Aorta (tissue), 5 donors: ENCODE measurements at regions not wholly inside any gene's neighbourhood (a gene's known extent, or its start where the extent isn't known, plus 50 kb on each side); places are given as distances from the start of the nearest gene placed in this dataset.

Experiments used
- ATAC-seq: fragments of 200-7000 bp; cut with Tn5 transposase; one replicate; pipeline ENCODE4 v1.9.1; 2022; ENCODE audit warnings: moderate library complexity; ENCODE audit not compliant: low FRiP score
- DNase-seq, 2 donors: peaks; one replicate each; pipeline ENCODE4 v3.0.0-alpha.2; 2020
- H3K27ac ChIP-seq, 2 donors: one replicate each; pipeline ENCODE4 v1.5.1; 2013; ENCODE audit warnings: low read length in 2 of 2, mild to moderate bottlenecking in 2 of 2, moderate library complexity in 2 of 2, control low read depth in 1 of 2, inconsistent platforms in 1 of 2, low read depth in 1 of 2
- H3K27me3 ChIP-seq, 2 donors: one replicate each; pipeline ENCODE4 v1.6.1; 2013; ENCODE audit warnings: control low read depth in 1 of 2, low read length in 1 of 2, mild to moderate bottlenecking in 1 of 2, moderate library complexity in 1 of 2; ENCODE audit not compliant: insufficient read depth in 2 of 2, control insufficient read depth in 1 of 2
- H3K36me3 ChIP-seq, 2 donors: one replicate each; pipeline ENCODE4 v1.6.1; 2013; ENCODE audit warnings: control low read depth in 1 of 2, low read length in 1 of 2, mild to moderate bottlenecking in 1 of 2; ENCODE audit not compliant: insufficient read depth in 2 of 2, control insufficient read depth in 1 of 2
- H3K4me1 ChIP-seq, 2 donors: one replicate each; pipeline ENCODE4 v1.6.1; 2013; ENCODE audit warnings: low read length in 2 of 2, control low read depth in 1 of 2, mild to moderate bottlenecking in 1 of 2, moderate library complexity in 1 of 2; ENCODE audit not compliant: insufficient read depth in 2 of 2, control insufficient read depth in 1 of 2
- H3K4me3 ChIP-seq, 2 donors: one replicate each; pipeline ENCODE4 v1.5.1; 2013; ENCODE audit warnings: low read length in 2 of 2, control low read depth in 1 of 2, mild to moderate bottlenecking in 1 of 2
- H3K9me3 ChIP-seq: one replicate; pipeline ENCODE4 v1.6.1; 2013; ENCODE audit warnings: mild to moderate bottlenecking, low read length; ENCODE audit not compliant: control insufficient read depth
- WGBS, 2 donors: extraction: QIAGEN DNeasy Blood & Tissue Kit; methylation state at CpG; one replicate each; pipeline ENCODE4 v1.1.7; 2013; 5-methylcytosine and 5-hydroxymethylcytosine counted together
- intact Hi-C, 2 donors: fragments of 100-400 bp; cut with DNase I; formaldehyde crosslinking; loops; one replicate each; pipeline versions ENCODE4 v1.14.2 to v1.15.0; 2022
- donor health status: healthy with polysubstance abuse.
- donor health status: Bipolar disorder and iron deficiency.
- donor health status: DM: no; HTN: no; CAD: no.
- donor health status: DM: no; HTN: no; CAD: no.
- donor health status: DM: yes; HTN: yes; CAD: no.

- H3K27me3 ChIP-seq, result no peaks in the 10 kb centered on the region
- intact Hi-C loops, result no loop called here
- H3K4me3 ChIP-seq, result no peak overlapping the region
- no peak overlapping the region for H3K27ac ChIP-seq
- DNase-seq (no peak), ATAC-seq (no peak)
- WGBS, 2 donors, result 99 to 100% methylated on average over 2 of the region's 2 CpGs
- H3K36me3 ChIP-seq, result no peaks in the 10 kb centered on the region
- no peaks in the 10 kb centered on the region for H3K9me3 ChIP-seq
- no peaks in the 10 kb centered on the region for H3K4me1 ChIP-seq
These were observed 119.8 kb downstream of the BANF2 start for GRCh38 chr20:17819395-17820093.

DNA sequence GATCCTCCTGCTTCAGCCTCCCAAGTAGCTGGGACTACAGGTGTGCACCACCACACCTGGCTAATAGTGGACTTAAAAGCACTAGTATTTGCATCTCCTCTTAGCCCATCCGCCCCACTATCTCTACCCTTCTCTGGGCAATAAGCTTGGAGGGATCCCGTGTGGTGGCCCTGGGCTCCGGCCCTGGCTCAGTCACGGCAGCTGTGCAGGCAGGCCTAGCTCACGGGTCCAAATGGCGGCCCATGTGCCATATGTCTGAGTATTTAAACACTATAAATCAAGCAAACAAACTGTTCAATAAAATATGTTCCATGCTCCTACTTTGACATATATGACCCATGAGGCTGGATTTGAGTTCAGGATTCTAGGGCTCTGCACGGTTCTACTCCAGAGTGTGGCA is 118.4 kb downstream of the BANF2 start:
- 98% methylated on average over 7 of the region's 7 CpGs for WGBS, 2 donors
- intact Hi-C loops, result no loop called here
- Histone ChIP-seq H3K9me3 (no peaks in the 10 kb centered on the region), H3K36me3 (no peaks in the 10 kb centered on the region), H3K27ac (no peak overlapping the region), H3K4me3 (no peak overlapping the region), H3K27me3 (no peaks in the 10 kb centered on the region), H3K4me1 (no peaks in the 10 kb centered on the region)
- no peak for ATAC-seq
- DNase-seq, result no peak

DNA sequence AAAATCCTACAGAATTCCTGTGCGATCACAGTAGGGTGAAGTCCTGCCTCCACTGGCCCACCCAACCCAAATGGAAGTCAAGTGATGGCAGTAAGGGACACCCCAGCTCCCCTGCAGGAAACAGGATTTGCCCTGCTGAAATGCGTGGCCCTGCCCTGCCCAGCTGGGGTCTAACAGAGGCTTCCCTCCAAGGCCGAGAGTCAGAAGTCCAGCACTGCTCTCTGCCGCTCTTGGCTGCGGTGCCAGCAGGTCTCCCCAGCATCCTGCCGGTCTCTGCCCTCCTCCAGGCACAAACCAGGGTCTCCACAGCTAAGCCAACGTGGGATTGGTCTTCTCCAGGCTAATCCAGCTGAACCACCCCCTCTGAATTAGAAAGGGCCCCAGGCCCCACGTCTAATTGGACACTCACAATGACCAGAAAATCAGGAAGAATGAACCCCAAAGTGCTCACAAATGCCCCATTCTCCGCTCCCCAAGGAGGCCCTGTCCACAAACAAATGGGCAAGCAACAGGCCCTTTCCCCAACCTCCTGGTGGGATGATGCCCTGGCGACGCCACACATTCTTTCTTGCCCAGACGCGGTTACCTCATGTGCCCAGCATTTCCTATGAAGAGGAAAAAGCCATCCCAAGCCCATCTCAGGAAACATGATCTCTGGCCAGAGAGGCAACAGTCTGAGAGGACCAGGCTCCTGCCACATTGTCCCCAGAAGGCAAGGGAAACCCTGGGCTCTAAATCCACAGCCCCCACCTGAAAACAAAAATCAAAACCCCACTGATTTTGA is 117.2 kb downstream of the BANF2 start:
- Histone ChIP-seq H3K4me3 (no peak overlapping the region), H3K27me3 (no peaks in the 10 kb centered on the region), H3K4me1 (no peaks in the 10 kb centered on the region), H3K9me3 (no peaks in the 10 kb centered on the region), H3K27ac (no peak overlapping the region), H3K36me3 (no peaks in the 10 kb centered on the region)
- intact Hi-C loops, result no loop called here
- WGBS, 2 donors, result 74 to 76% methylated on average over 13 of the region's 13 CpGs
- ATAC-seq (no peak), DNase-seq (no peak)

DNA sequence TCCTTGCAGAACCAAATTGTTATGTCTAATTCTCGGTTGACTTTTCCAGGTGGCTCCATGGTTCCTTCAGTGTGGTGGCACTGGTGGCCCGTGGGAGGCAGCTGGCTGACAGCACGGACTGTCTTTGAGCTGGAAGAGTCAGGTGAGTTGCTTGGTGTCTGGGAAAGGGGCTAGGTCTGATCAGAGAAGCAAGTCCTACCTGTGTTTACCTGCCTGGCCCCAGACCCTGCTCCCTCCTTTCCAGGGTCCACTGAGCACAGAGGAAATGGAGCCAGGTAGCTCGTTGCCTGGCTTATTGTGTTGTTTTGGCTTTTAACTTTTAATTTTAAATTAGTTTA is 111.8 kb downstream of the BANF2 start:
- H3K4me3 ChIP-seq, result no peak overlapping the region
- H3K27ac ChIP-seq, result no peak overlapping the region
- WGBS, 2 donors, result 95 to 96% methylated on average over 4 of the region's 4 CpGs
- ATAC-seq (no peak), DNase-seq (no peak)
- intact Hi-C loops, result no loop called here
- H3K9me3 ChIP-seq, result no peaks in the 10 kb centered on the region
- H3K4me1 ChIP-seq, result no peaks in the 10 kb centered on the region
- H3K36me3 ChIP-seq, result no peaks in the 10 kb centered on the region
- no peaks in the 10 kb centered on the region for H3K27me3 ChIP-seq

GRCh38 chr20:17810847-17811627 is 111.3 kb downstream of the BANF2 start:
- intact Hi-C loops, result no loop called here
- no peaks in the 10 kb centered on the region for H3K36me3 ChIP-seq
- H3K27ac ChIP-seq, result no peak overlapping the region
- WGBS, 2 donors, result 87 to 92% methylated on average over 9 of the region's 9 CpGs
- no peak for DNase-seq
- no peak overlapping the region for H3K4me3 ChIP-seq
- H3K9me3 ChIP-seq, result no peaks in the 10 kb centered on the region
- no peak for ATAC-seq
- no peaks in the 10 kb centered on the region for H3K27me3 ChIP-seq
- peaks cover 0 to 3% of the 10 kb centered on the region in 2 donors for H3K4me1 ChIP-seq

- DNase-seq, result no peak
These were observed 110.4 kb downstream of the BANF2 start for GRCh38 chr20:17810062-17810631.

GRCh38 chr20:17809362-17810061 is 109.7 kb downstream of the BANF2 start:
- DNase-seq, result no peak
- H3K36me3 ChIP-seq, result no peaks in the 10 kb centered on the region
- H3K27ac ChIP-seq, result peak overlapping the region in 1 of 2 donors; percentile 13
- no peak for ATAC-seq
- no peaks in the 10 kb centered on the region for H3K9me3 ChIP-seq
- H3K27me3 ChIP-seq, result no peaks in the 10 kb centered on the region
- peaks cover 0 to 3% of the 10 kb centered on the region in 2 donors for H3K4me1 ChIP-seq
- intact Hi-C loops, result no loop called here
- H3K4me3 ChIP-seq, result no peak overlapping the region
- WGBS, 2 donors, result 33% methylated on average over 8 of the region's 8 CpGs

More at GRCh38 chr20:17810062-17810631, 110.4 kb downstream of the BANF2 start:
- Histone ChIP-seq H3K4me3 (no peak overlapping the region), H3K9me3 (no peaks in the 10 kb centered on the region), H3K27ac (no peak overlapping the region), H3K27me3 (no peaks in the 10 kb centered on the region), H3K36me3 (no peaks in the 10 kb centered on the region), H3K4me1 (peaks cover 0 to 3% of the 10 kb centered on the region in 2 donors)
- WGBS, 2 donors, result 47 to 54% methylated on average over 4 of the region's 4 CpGs
- intact Hi-C loops, result no loop called here
- ATAC-seq, result no peak

DNA sequence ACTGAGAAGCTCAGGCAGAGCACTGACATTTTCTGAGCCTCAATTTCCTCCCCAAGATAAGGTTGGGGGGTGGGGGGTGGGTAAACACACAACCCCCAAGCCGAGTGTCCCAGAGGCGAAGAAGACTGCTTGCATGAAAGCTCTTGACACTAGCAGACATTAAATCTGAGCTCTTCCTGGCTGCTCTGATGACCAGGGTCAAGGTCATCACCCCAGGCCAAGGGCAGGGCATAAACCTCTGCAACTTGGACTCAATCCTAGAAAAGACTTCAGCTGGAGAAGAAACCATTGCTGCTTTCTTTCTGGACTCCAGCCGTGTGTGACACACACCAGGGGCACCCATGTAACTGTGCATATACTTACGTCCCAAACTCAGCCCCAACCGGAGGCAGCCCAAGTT is 109.0 kb downstream of the BANF2 start:
- Histone ChIP-seq H3K36me3 (no peaks in the 10 kb centered on the region), H3K27ac (no peak overlapping the region), H3K4me1 (peaks cover 0 to 3% of the 10 kb centered on the region in 2 donors), H3K4me3 (no peak overlapping the region), H3K9me3 (no peaks in the 10 kb centered on the region), H3K27me3 (no peaks in the 10 kb centered on the region)
- intact Hi-C loops, result no loop called here
- 69 to 75% methylated on average over 5 of the region's 5 CpGs for WGBS, 2 donors
- DNase-seq (no peak), ATAC-seq (no peak)
